ENCODE measurements at regions not wholly inside any gene's neighbourhood (a gene's known extent, or its start where the extent isn't known, plus 50 kb on each side); places are given as distances from the start of the nearest gene placed in this dataset.

DNA sequence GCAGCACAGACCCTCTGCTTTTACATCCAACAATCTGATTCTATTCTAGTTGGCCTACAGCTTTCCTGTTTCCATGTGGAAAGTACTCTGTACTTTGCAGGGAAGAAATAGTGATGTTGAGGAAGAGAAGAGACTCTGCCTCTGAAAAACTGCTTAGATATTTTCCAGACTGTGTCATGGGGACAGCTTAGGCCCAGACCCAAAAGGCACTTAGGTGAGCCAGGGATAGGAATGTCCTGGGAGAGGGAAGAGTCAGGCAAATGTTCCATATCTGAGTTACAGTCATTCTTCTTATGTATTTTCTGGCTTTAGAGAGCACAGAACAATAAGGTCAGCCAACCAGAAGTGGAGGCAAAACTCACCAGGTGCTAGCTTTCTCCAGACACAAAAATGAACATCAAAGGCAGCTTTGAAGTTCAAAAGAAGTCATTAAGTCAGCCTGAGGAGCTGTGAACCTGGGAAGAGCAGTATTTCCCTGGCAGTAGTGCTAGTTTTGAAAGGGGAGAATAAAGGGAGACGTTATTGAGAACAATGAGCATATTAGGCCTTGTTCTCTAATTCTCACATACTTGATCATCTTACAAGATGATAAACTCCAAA, 199.7 kb upstream of the LMNTD1 start:
- TF ChIP-seq, protein P1, sequence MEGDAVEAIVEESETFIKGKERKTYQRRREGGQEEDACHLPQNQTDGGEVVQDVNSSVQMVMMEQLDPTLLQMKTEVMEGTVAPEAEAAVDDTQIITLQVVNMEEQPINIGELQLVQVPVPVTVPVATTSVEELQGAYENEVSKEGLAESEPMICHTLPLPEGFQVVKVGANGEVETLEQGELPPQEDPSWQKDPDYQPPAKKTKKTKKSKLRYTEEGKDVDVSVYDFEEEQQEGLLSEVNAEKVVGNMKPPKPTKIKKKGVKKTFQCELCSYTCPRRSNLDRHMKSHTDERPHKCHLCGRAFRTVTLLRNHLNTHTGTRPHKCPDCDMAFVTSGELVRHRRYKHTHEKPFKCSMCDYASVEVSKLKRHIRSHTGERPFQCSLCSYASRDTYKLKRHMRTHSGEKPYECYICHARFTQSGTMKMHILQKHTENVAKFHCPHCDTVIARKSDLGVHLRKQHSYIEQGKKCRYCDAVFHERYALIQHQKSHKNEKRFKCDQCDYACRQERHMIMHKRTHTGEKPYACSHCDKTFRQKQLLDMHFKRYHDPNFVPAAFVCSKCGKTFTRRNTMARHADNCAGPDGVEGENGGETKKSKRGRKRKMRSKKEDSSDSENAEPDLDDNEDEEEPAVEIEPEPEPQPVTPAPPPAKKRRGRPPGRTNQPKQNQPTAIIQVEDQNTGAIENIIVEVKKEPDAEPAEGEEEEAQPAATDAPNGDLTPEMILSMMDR (conservative IDR thresholded peaks at IDR 0.05; ENCODE audit: low read length) = no peak
- DNase-seq (ENCODE audit: low read depth) = no peak
- H3K4me3 ChIP-seq (ENCODE audit: low read length) = no peak overlapping the region

DNA sequence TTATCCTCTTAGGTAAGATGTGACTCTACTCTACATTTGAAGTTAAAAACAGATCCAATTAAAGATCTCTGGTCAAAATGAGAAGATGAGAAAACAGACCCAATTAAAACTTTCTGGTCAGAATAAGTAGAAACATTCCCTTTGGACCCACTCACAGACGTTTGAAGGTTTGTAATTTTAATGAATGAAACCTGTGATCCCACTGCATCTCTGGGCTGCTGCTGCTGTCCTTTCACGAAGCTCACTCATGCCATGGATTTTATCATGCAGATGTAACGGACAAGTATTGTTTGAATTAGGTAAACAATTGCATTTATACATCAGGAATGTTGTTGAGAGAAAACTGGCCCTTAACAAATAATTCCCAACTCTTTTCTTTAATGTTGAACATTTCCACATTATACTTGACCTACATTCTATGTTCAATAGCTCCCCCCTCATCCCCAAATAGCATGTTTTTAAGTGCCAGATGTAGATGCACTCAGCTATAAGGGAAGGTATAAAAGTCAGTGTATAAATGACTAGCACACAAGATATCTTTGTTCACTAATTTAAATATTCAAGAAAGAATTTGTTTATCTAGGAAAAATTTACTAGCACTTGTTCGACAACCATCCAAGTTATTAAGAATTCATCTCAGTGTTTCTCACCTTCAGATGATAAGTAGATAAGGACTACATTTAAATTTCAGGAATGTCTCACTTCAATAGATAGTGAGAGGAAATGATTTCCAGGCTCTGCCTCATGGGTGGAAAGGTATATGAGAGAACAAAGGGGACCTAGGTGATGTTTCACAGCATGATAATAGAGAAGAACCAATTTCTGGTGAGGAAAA, 202.3 kb upstream of the LMNTD1 start:
- H3K4me3 ChIP-seq (ENCODE audit: low read length) = no peak overlapping the region
- TF ChIP-seq, protein P1 (conservative IDR thresholded peaks at IDR 0.05; ENCODE audit: low read length) = no peak
- DNase-seq (ENCODE audit: low read depth) = peak; percentile 11

DNA sequence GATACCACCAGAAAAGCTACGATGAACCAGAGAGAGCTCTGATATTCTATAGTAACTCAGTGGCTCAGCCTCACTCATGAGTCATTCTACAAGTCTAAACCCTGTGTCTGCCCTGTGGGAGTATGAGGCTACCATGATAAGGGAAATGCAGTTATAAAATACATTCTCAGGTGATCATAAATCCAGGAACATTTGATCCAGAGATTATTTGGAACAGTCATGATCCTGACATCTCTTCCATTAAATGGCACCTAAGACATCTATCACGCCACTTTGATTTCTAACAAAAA, 202.6 kb upstream of the RASSF8 start:
- TF ChIP-seq, protein P1 (conservative IDR thresholded peaks at IDR 0.05; ENCODE audit: low read length) = no peak
- H3K4me3 ChIP-seq (ENCODE audit: low read length) = no peak overlapping the region
- no peak for DNase-seq (ENCODE audit: low read depth)

DNA sequence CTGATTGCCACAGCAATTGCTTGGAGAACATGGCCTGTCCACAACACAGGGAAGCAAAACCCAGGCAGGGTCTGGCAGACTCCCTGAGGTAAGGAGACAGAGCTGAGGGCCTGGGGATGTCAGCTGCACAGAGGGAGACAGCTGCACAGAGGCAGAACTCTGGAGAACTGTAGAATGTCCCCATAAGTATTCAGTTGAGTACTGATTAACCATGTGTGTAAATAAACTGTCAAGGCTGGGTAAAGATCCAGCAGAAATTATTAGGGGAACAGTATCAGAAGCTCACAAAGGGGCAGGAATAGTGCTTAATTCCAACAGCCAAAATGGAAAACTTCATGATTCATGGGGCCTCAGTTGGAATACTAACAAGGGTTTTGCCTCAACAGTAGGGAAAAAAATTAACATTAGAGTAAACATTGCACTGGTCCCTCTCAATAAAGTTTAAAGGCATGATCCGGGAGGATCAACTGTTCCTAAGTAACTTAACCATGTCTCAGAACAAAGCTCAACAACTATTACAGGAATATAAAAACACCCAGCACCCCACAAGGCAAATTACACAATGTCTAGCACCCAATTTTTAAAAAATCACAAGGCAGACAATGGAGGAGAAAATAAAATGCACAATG, 201.3 kb upstream of the RASSF8 start:
- TF ChIP-seq, protein P1 (conservative IDR thresholded peaks at IDR 0.05; ENCODE audit: low read length) = no peak
- no peak overlapping the region for H3K4me3 ChIP-seq (ENCODE audit: low read length)
- DNase-seq (ENCODE audit: low read depth) = no peak

DNA sequence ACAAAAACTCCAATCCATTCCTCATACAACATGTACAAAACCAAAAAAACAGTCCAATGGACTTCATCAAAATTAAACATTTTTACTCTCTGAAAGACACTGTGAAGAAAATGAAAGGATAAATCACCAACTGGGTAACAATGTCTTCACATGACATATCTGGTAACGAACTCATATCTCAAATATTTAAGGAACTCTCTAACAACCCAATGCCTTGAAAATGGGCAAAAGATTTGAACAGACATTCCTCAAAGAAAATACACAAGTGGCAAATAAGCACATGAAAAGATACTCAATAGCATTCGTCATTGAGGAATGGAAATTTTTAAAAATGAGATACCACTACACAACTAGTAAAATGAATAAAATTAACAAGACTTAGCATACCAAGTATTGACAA, 198.7 kb upstream of the RASSF8 start:
- DNase-seq (ENCODE audit: low read depth) = peak; percentile 48
- no peak overlapping the region for H3K4me3 ChIP-seq (ENCODE audit: low read length)
- TF ChIP-seq, protein P1 (conservative IDR thresholded peaks at IDR 0.05; ENCODE audit: low read length) = no peak

DNA sequence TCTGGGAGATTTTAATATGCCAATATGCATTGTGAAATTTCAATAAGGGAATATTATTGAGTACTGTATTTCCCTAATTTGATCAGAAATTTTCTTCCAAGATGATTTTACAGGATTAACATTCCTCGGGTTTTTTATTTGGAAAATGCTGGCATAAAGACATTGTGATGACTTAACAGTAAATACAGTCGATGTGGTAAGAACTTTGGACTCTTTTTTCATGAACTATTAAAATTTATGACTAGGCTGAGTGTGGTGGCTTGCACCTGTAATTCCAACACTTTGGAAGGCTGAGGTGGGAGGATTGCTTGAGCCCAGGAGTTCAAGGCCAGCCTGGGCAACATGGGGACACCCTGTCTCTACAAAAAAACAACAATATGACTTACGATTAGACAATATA, 197.1 kb upstream of the RASSF8 start:
- H3K4me3 ChIP-seq (ENCODE audit: low read length) = no peak overlapping the region
- peak; percentile 14 for DNase-seq (ENCODE audit: low read depth)
- TF ChIP-seq, protein P1 (conservative IDR thresholded peaks at IDR 0.05; ENCODE audit: low read length) = no peak

DNA sequence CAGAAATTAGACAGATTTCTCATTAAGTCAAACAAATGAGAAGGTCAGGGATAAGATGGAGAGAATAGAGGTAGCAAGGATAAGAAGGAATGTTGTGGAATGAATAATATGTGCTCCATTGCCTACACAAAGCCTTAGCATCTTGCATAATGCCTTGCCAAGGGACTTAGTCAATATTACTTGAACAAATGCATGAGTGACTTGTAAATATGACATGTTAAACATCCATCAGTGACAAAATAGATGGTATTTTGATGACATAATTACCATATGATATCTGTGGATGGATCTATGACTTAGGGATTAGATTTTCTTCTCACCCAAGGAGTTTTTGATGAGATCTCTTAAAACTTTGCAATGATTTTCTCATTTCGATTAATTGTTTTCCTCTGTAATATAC, 194.1 kb upstream of the RASSF8 start:
- no peak overlapping the region for H3K4me3 ChIP-seq (ENCODE audit: low read length)
- DNase-seq (ENCODE audit: low read depth) = peak; percentile 44
- TF ChIP-seq, protein P1 (conservative IDR thresholded peaks at IDR 0.05; ENCODE audit: low read length) = no peak

Measured in AG10803 (cell line).